ENCODE measurements at regions not wholly inside any gene's neighbourhood (a gene's known extent, or its start where the extent isn't known, plus 50 kb on each side); places are given as distances from the start of the nearest gene placed in this dataset.
"Not testable (repeated sequence)": the region's sequence is repeated elsewhere in the genome, so short reads cannot be mapped to it uniquely, and the experiment has no call there.

DNA sequence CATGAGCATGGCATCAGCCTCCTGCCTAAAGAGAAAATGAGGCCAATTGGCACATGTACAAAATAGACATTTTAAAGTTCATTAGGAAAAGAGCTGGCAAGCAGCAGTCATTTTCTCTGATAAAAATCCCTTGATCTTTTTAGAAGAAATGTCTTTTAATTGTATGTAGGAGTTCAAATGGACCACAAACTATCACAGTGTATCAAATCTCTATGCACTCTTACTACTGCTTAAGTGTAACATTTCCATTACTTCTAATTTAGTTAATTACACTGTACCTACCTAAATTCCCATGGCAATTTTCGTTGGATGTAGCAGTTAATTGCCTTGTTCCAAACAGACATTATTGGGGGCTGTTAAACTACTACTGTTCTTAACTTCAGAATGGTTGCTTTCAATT is 233.7 kb upstream of the TECRL start:
- DNase-seq (ENCODE audit: low read depth, low spot score): no peak
- RAD21 ChIA-PET (ENCODE audit: low non-redundant PET in 1 of 2, low total read pairs in 2 of 2, uncharacterized antibody in 2 of 2, unreplicated experiment in 2 of 2): no interaction called here
- CTCF ChIA-PET: no interaction called here
- Histone ChIP-seq H3K79me2 (ENCODE audit: insufficient read depth, low read length) (no peaks in the 10 kb centered on the region), H3K9ac (ENCODE audit: low read length) (no peak overlapping the region), H3K4me3 (replicated peaks in 1 of 2; ENCODE audit: low read depth in 1 of 2, low read length in 2 of 2) (no peak overlapping the region), H3K4me2 (ENCODE audit: low read length) (no peak overlapping the region), H3K36me3 (ENCODE audit: control insufficient read depth in 1 of 2, insufficient read depth in 2 of 2, low read length in 2 of 2) (no peaks in the 10 kb centered on the region), H3K27ac (ENCODE audit: low read depth, low read length) (no peak overlapping the region), H3K4me1 (ENCODE audit: control insufficient read depth in 1 of 2, insufficient read depth in 2 of 2, low read length in 2 of 2) (no peaks in the 10 kb centered on the region), H3K27me3 (ENCODE audit: insufficient read depth, low read length) (no peaks in the 10 kb centered on the region), H4K20me1 (ENCODE audit: insufficient read depth) (no peaks in the 10 kb centered on the region), H3K9me3 (ENCODE audit: control insufficient read depth in 1 of 2, insufficient read depth in 1 of 2, low read depth in 1 of 2, low read length in 2 of 2) (peaks cover 6 to 11% of the 10 kb centered on the region in 2 experiments; a peak in 2 of 4 replicates), H2AFZ (ENCODE audit: low read depth, low read length, poor library complexity, severe bottlenecking) (no peak overlapping the region), H3K9me2 (ENCODE audit: insufficient read depth) (no peaks in the 10 kb centered on the region)
- no TSS peak for BruUV-seq (replicated peaks)
- POLR2A ChIA-PET: no interaction called here
- no peak for ATAC-seq
- intact Hi-C loops (cut with micrococcal nuclease): no loop called here
- TF ChIP-seq SRF (IDR thresholded peaks at IDR 0.05; ENCODE audit: low read depth): no peak
- no peak for TF ChIP-seq ZFX (IDR thresholded peaks at IDR 0.05)
- TF ChIP-seq EGR1 (IDR thresholded peaks at IDR 0.05; ENCODE audit: low read depth): no peak
- no peak for TF ChIP-seq EZH2 (IDR thresholded peaks at IDR 0.05)
- TF ChIP-seq JUND (IDR thresholded peaks at IDR 0.05): no peak

DNA sequence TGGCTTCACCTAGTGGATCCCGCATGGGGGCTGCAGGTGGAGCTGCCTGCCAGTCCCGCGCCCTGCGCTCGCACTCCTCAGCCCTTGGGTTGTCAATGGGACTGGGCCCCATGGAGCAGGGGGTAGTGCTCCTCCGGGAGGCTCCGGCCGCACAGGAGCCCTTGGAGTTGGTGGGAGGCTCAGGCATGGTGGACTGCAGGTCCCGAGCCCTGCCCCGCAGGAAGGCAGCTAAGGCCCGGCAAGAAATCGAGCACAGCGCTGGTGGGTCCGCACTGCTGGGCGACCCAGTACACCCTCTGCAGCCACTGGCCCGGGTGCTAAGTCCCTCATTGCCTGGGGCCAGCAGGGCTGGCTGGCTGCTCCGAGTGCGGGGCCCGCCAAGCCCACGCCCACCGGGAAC is 231.2 kb upstream of the TECRL start:
- H3K27ac ChIP-seq (ENCODE audit: low read depth, low read length); H3K9me2 ChIP-seq (ENCODE audit: insufficient read depth); BruUV-seq (replicated peaks); H3K4me3 ChIP-seq (replicated peaks in 1 of 2; ENCODE audit: low read depth in 1 of 2, low read length in 2 of 2); DNase-seq (ENCODE audit: low read depth, low spot score); intact Hi-C loops (cut with micrococcal nuclease); H3K9me3 ChIP-seq (ENCODE audit: control insufficient read depth in 1 of 2, insufficient read depth in 1 of 2, low read depth in 1 of 2, low read length in 2 of 2); H3K79me2 ChIP-seq (ENCODE audit: insufficient read depth, low read length); RAD21 ChIA-PET (ENCODE audit: low non-redundant PET in 1 of 2, low total read pairs in 2 of 2, uncharacterized antibody in 2 of 2, unreplicated experiment in 2 of 2); POLR2A ChIA-PET; H4K20me1 ChIP-seq (ENCODE audit: insufficient read depth); H3K27me3 ChIP-seq (ENCODE audit: insufficient read depth, low read length); H3K36me3 ChIP-seq (ENCODE audit: control insufficient read depth in 1 of 2, insufficient read depth in 2 of 2, low read length in 2 of 2); H2AFZ ChIP-seq (ENCODE audit: low read depth, low read length, poor library complexity, severe bottlenecking); CTCF ChIA-PET; ATAC-seq; H3K4me2 ChIP-seq (ENCODE audit: low read length); H3K4me1 ChIP-seq (ENCODE audit: control insufficient read depth in 1 of 2, insufficient read depth in 2 of 2, low read length in 2 of 2); H3K9ac ChIP-seq (ENCODE audit: low read length): not testable (repeated sequence)

DNA sequence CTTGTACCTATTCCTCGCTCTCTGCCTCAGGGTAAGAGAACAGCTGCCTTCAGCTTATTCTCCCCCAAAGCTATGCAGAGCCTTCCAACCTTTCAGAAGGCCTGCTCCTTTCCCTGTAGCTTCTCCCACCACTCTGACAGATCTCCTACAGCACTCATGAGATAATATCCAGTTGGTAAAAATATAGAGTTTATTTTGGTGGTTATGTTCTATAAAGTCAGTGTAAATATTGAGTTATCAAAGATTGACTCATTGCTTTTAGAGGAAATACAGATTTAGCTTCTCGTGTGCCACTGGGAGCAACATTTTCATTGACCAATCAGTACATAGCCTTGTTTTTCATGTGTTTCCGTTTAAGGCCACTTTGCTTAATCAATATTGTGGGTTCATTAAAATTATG is 216.2 kb upstream of the TECRL start:
- intact Hi-C loops (cut with micrococcal nuclease): no loop called here
- H2AFZ ChIP-seq (ENCODE audit: low read depth, low read length, poor library complexity, severe bottlenecking): no peak overlapping the region
- ChIA-PET CTCF (no interaction called here), POLR2A (no interaction called here), RAD21 (ENCODE audit: low non-redundant PET in 1 of 2, low total read pairs in 2 of 2, uncharacterized antibody in 2 of 2, unreplicated experiment in 2 of 2) (no interaction called here)
- no peak for ATAC-seq
- no peaks in the 10 kb centered on the region for H3K9me2 ChIP-seq (ENCODE audit: insufficient read depth)
- BruUV-seq (replicated peaks): no TSS peak
- no peaks in the 10 kb centered on the region for H3K36me3 ChIP-seq (ENCODE audit: control insufficient read depth in 1 of 2, insufficient read depth in 2 of 2, low read length in 2 of 2)
- H3K9ac ChIP-seq (ENCODE audit: low read length): no peak overlapping the region
- no peak overlapping the region for H3K4me2 ChIP-seq (ENCODE audit: low read length)
- H3K4me1 ChIP-seq (ENCODE audit: control insufficient read depth in 1 of 2, insufficient read depth in 2 of 2, low read length in 2 of 2): no peaks in the 10 kb centered on the region
- TF ChIP-seq, protein P1, sequence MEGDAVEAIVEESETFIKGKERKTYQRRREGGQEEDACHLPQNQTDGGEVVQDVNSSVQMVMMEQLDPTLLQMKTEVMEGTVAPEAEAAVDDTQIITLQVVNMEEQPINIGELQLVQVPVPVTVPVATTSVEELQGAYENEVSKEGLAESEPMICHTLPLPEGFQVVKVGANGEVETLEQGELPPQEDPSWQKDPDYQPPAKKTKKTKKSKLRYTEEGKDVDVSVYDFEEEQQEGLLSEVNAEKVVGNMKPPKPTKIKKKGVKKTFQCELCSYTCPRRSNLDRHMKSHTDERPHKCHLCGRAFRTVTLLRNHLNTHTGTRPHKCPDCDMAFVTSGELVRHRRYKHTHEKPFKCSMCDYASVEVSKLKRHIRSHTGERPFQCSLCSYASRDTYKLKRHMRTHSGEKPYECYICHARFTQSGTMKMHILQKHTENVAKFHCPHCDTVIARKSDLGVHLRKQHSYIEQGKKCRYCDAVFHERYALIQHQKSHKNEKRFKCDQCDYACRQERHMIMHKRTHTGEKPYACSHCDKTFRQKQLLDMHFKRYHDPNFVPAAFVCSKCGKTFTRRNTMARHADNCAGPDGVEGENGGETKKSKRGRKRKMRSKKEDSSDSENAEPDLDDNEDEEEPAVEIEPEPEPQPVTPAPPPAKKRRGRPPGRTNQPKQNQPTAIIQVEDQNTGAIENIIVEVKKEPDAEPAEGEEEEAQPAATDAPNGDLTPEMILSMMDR (IDR thresholded peaks at IDR 0.05 in 2 of 3, conservative IDR thresholded peaks at IDR 0.05 in 1 of 3; ENCODE audit: borderline replicate concordance in 1 of 3, insufficient read depth in 1 of 3, low read depth in 2 of 3, low read length in 2 of 3): no peak
- no peak for TF ChIP-seq CEBPB (IDR thresholded peaks at IDR 0.05; ENCODE audit: low read depth)
- TF ChIP-seq, protein P2, sequence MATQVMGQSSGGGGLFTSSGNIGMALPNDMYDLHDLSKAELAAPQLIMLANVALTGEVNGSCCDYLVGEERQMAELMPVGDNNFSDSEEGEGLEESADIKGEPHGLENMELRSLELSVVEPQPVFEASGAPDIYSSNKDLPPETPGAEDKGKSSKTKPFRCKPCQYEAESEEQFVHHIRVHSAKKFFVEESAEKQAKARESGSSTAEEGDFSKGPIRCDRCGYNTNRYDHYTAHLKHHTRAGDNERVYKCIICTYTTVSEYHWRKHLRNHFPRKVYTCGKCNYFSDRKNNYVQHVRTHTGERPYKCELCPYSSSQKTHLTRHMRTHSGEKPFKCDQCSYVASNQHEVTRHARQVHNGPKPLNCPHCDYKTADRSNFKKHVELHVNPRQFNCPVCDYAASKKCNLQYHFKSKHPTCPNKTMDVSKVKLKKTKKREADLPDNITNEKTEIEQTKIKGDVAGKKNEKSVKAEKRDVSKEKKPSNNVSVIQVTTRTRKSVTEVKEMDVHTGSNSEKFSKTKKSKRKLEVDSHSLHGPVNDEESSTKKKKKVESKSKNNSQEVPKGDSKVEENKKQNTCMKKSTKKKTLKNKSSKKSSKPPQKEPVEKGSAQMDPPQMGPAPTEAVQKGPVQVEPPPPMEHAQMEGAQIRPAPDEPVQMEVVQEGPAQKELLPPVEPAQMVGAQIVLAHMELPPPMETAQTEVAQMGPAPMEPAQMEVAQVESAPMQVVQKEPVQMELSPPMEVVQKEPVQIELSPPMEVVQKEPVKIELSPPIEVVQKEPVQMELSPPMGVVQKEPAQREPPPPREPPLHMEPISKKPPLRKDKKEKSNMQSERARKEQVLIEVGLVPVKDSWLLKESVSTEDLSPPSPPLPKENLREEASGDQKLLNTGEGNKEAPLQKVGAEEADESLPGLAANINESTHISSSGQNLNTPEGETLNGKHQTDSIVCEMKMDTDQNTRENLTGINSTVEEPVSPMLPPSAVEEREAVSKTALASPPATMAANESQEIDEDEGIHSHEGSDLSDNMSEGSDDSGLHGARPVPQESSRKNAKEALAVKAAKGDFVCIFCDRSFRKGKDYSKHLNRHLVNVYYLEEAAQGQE (IDR thresholded peaks at IDR 0.05; ENCODE audit: low read depth): no peak
- TF ChIP-seq EGR1 (IDR thresholded peaks at IDR 0.05; ENCODE audit: low read depth): no peak
- no peak for TF ChIP-seq POLR2A (IDR thresholded peaks at IDR 0.05; ENCODE audit: borderline replicate concordance, extremely low read depth, insufficient read depth, insufficient read length)
- no peak for TF ChIP-seq POLR2AphosphoS5 (IDR thresholded peaks at IDR 0.05; ENCODE audit: low read depth, low read length)
- no peaks in the 10 kb centered on the region for H4K20me1 ChIP-seq (ENCODE audit: insufficient read depth)
- no peaks in the 10 kb centered on the region for H3K79me2 ChIP-seq (ENCODE audit: insufficient read depth, low read length)
- H3K27ac ChIP-seq (ENCODE audit: low read depth, low read length): no peak overlapping the region
- no peak overlapping the region for H3K4me3 ChIP-seq (replicated peaks in 1 of 2; ENCODE audit: low read depth in 1 of 2, low read length in 2 of 2)
- H3K9me3 ChIP-seq (ENCODE audit: control insufficient read depth in 1 of 2, insufficient read depth in 1 of 2, low read depth in 1 of 2, low read length in 2 of 2): peaks cover 3 to 23% of the 10 kb centered on the region in 2 experiments; a peak in 2 of 4 replicates
- no peaks in the 10 kb centered on the region for H3K27me3 ChIP-seq (ENCODE audit: insufficient read depth, low read length)
- no peak for DNase-seq (ENCODE audit: low read depth, low spot score)

Measured in HCT116 (cell line).